ENCODE measurements at regions not wholly inside any gene's neighbourhood (a gene's known extent, or its start where the extent isn't known, plus 50 kb on each side); places are given as distances from the start of the nearest gene placed in this dataset.

- intact Hi-C loops (cut with micrococcal nuclease): no loop called here
- no peak overlapping the region for H3K4me3 Mint-ChIP-seq
- no peaks in the 10 kb centered on the region for H3K9me3 Mint-ChIP-seq
- DNase-seq: no peak
- H3K4me1 Mint-ChIP-seq: no peaks in the 10 kb centered on the region
- H3K36me3 Mint-ChIP-seq (ENCODE audit: low read depth): no peaks in the 10 kb centered on the region
- no peak overlapping the region for H3K27ac Mint-ChIP-seq
- no peaks in the 10 kb centered on the region for H3K27me3 Mint-ChIP-seq
Observed at GRCh38 chr7:81349044-81349443, 420.8 kb downstream of the HGF start.

- Mint-ChIP-seq H3K36me3 (ENCODE audit: low read depth) (no peaks in the 10 kb centered on the region), H3K27me3 (no peaks in the 10 kb centered on the region), H3K27ac (no peak overlapping the region), H3K4me1 (no peaks in the 10 kb centered on the region), H3K9me3 (no peaks in the 10 kb centered on the region), H3K4me3 (no peak overlapping the region)
- DNase-seq: no peak
- intact Hi-C loops (cut with micrococcal nuclease): no loop called here
Observed at GRCh38 chr7:81339946-81340345, 421.1 kb upstream of the SEMA3C start.

GRCh38 chr7:81333536-81333935 is 414.7 kb upstream of the SEMA3C start:
- intact Hi-C loops (cut with micrococcal nuclease): no loop called here
- Mint-ChIP-seq H3K36me3 (ENCODE audit: low read depth) (no peaks in the 10 kb centered on the region), H3K4me3 (no peak overlapping the region), H3K9me3 (no peaks in the 10 kb centered on the region), H3K4me1 (no peaks in the 10 kb centered on the region), H3K27me3 (no peaks in the 10 kb centered on the region), H3K27ac (no peak overlapping the region)
- no peak for DNase-seq

GRCh38 chr7:81333004-81333403 is 414.2 kb upstream of the SEMA3C start:
- no peaks in the 10 kb centered on the region for H3K9me3 Mint-ChIP-seq
- intact Hi-C loops (cut with micrococcal nuclease): no loop called here
- no peaks in the 10 kb centered on the region for H3K27me3 Mint-ChIP-seq
- no peak overlapping the region for H3K4me3 Mint-ChIP-seq
- no peaks in the 10 kb centered on the region for H3K4me1 Mint-ChIP-seq
- DNase-seq: no peak
- H3K27ac Mint-ChIP-seq: no peak overlapping the region
- H3K36me3 Mint-ChIP-seq (ENCODE audit: low read depth): no peaks in the 10 kb centered on the region

- no peak for DNase-seq
- intact Hi-C loops (cut with micrococcal nuclease): no loop called here
- Mint-ChIP-seq H3K4me3 (no peak overlapping the region), H3K27ac (no peak overlapping the region), H3K4me1 (no peaks in the 10 kb centered on the region), H3K36me3 (ENCODE audit: low read depth) (no peaks in the 10 kb centered on the region), H3K9me3 (no peaks in the 10 kb centered on the region), H3K27me3 (no peaks in the 10 kb centered on the region)
Observed at GRCh38 chr7:81331061-81332018, 412.5 kb upstream of the SEMA3C start.

- Mint-ChIP-seq H3K4me3 (no peak overlapping the region), H3K4me1 (no peaks in the 10 kb centered on the region), H3K27me3 (no peaks in the 10 kb centered on the region), H3K9me3 (no peaks in the 10 kb centered on the region), H3K27ac (no peak overlapping the region), H3K36me3 (ENCODE audit: low read depth) (no peaks in the 10 kb centered on the region)
- DNase-seq: no peak
- intact Hi-C loops (cut with micrococcal nuclease): no loop called here
Observed at GRCh38 chr7:81330108-81330507, 411.3 kb upstream of the SEMA3C start.

- Mint-ChIP-seq H3K27me3 (no peaks in the 10 kb centered on the region), H3K27ac (no peak overlapping the region), H3K4me3 (no peak overlapping the region), H3K4me1 (no peaks in the 10 kb centered on the region), H3K9me3 (no peaks in the 10 kb centered on the region), H3K36me3 (ENCODE audit: low read depth) (no peaks in the 10 kb centered on the region)
- no peak for DNase-seq
- intact Hi-C loops (cut with micrococcal nuclease): no loop called here
Observed at GRCh38 chr7:81327468-81328266, 408.8 kb upstream of the SEMA3C start.

GRCh38 chr7:81321949-81322348 is 403.1 kb upstream of the SEMA3C start:
- Mint-ChIP-seq H3K9me3 (no peaks in the 10 kb centered on the region), H3K27me3 (no peaks in the 10 kb centered on the region), H3K4me1 (no peaks in the 10 kb centered on the region), H3K27ac (no peak overlapping the region), H3K4me3 (no peak overlapping the region), H3K36me3 (ENCODE audit: low read depth) (no peaks in the 10 kb centered on the region)
- no peak for DNase-seq
- intact Hi-C loops (cut with micrococcal nuclease): no loop called here

- Mint-ChIP-seq H3K36me3 (ENCODE audit: low read depth) (no peaks in the 10 kb centered on the region), H3K27ac (no peak overlapping the region), H3K4me3 (no peak overlapping the region), H3K27me3 (no peaks in the 10 kb centered on the region), H3K9me3 (no peaks in the 10 kb centered on the region), H3K4me1 (no peaks in the 10 kb centered on the region)
- intact Hi-C loops (cut with micrococcal nuclease): no loop called here
- no peak for DNase-seq
Observed at GRCh38 chr7:81317741-81318140, 398.9 kb upstream of the SEMA3C start.

- H3K27ac Mint-ChIP-seq: no peak overlapping the region
- DNase-seq: no peak
- H3K9me3 Mint-ChIP-seq: no peaks in the 10 kb centered on the region
- H3K4me3 Mint-ChIP-seq: no peak overlapping the region
- intact Hi-C loops (cut with micrococcal nuclease): no loop called here
- H3K27me3 Mint-ChIP-seq: no peaks in the 10 kb centered on the region
- no peaks in the 10 kb centered on the region for H3K4me1 Mint-ChIP-seq
- H3K36me3 Mint-ChIP-seq (ENCODE audit: low read depth): no peaks in the 10 kb centered on the region
Observed at GRCh38 chr7:81308643-81309322, 389.9 kb upstream of the SEMA3C start.

- intact Hi-C loops (cut with micrococcal nuclease): no loop called here
- no peak overlapping the region for H3K4me3 Mint-ChIP-seq
Observed at GRCh38 chr7:81301815-81302214, 383.0 kb upstream of the SEMA3C start.

GRCh38 chr7:81300753-81301152 is 381.9 kb upstream of the SEMA3C start:
- intact Hi-C loops (cut with micrococcal nuclease): no loop called here
- no peaks in the 10 kb centered on the region for H3K4me1 Mint-ChIP-seq
- DNase-seq: no peak
- H3K4me3 Mint-ChIP-seq: no peak overlapping the region
- no peaks in the 10 kb centered on the region for H3K27me3 Mint-ChIP-seq
- H3K9me3 Mint-ChIP-seq: no peaks in the 10 kb centered on the region
- no peak overlapping the region for H3K27ac Mint-ChIP-seq
- no peaks in the 10 kb centered on the region for H3K36me3 Mint-ChIP-seq (ENCODE audit: low read depth)

More at GRCh38 chr7:81301815-81302214, 383.0 kb upstream of the SEMA3C start:
- Mint-ChIP-seq H3K27ac (no peak overlapping the region), H3K36me3 (ENCODE audit: low read depth) (no peaks in the 10 kb centered on the region), H3K4me1 (no peaks in the 10 kb centered on the region), H3K27me3 (no peaks in the 10 kb centered on the region), H3K9me3 (no peaks in the 10 kb centered on the region)
- DNase-seq: no peak

GRCh38 chr7:81299711-81300110 is 380.9 kb upstream of the SEMA3C start:
- Mint-ChIP-seq H3K9me3 (no peaks in the 10 kb centered on the region), H3K4me1 (no peaks in the 10 kb centered on the region), H3K4me3 (no peak overlapping the region), H3K36me3 (ENCODE audit: low read depth) (no peaks in the 10 kb centered on the region), H3K27me3 (no peaks in the 10 kb centered on the region), H3K27ac (no peak overlapping the region)
- DNase-seq: no peak
- intact Hi-C loops (cut with micrococcal nuclease): no loop called here
